IMR-90 (cell line): ENCODE measurements at regions not wholly inside any gene's neighbourhood (a gene's known extent, or its start where the extent isn't known, plus 50 kb on each side); places are given as distances from the start of the nearest gene placed in this dataset.

Experiments used
- CHD1 ChIP-seq: IDR thresholded peaks from 2 replicates; pipeline ENCODE4 v1.6.1; 2012; ENCODE audit warnings: low read depth, low read length, improper control_type of control experiment
- FOS ChIP-seq: fragments of 150-350 bp; IDR thresholded peaks from 2 replicates; pipeline ENCODE4 v1.6.1; 2016; ENCODE audit warnings: low read depth, low read length
- POLR2A ChIP-seq: IDR thresholded peaks from 2 replicates; pipeline ENCODE4 v1.6.1; 2012; ENCODE audit warnings: mild to moderate bottlenecking, low read depth, low read length
- RAD21 ChIP-seq: IDR thresholded peaks from 2 replicates; pipeline ENCODE4 v1.6.1; 2012; ENCODE audit warnings: low read length, improper control_type of control experiment
- RFX5 ChIP-seq: IDR thresholded peaks from 2 replicates; pipeline ENCODE4 v1.8.0; 2012; ENCODE audit warnings: low read depth, mild to moderate bottlenecking, low read length, moderate library complexity
- SMC3 ChIP-seq: fragments of 150-350 bp; IDR thresholded peaks from 2 replicates; pipeline ENCODE4 v1.6.1; 2016; ENCODE audit warnings: low read depth, mild to moderate bottlenecking, antibody characterized with exemption, low read length, moderate library complexity
- TF ChIP-seq, protein P1 (sequence below): conservative IDR thresholded peaks from 2 replicates; pipeline ENCODE4 v1.5.1; 2012; ENCODE audit warnings: mild to moderate bottlenecking, low read depth, low read length, improper control_type of control experiment

DNA sequence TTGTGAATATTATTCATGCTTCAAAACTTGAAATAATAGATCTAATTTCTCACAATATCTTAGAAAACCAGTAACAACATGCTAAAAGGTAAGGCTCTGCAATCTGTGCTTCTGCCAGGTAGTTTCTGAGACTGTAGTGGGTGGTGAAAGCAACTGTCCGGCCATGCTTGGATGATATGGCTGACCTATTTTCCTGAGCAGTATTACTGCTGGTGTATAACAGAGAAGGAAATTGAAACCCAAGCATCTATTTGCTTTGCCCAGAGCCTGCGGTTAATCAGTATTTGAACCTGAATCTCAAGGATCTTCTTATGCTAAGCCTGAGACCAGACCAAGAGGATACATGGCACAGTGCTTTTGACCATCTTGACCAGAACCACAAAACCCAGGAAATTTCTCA lies 563.8 kb downstream of the COL12A1 start:
- TF ChIP-seq POLR2A = no peak
- TF ChIP-seq SMC3 = no peak
- no peak for TF ChIP-seq RFX5
- TF ChIP-seq, protein P1, sequence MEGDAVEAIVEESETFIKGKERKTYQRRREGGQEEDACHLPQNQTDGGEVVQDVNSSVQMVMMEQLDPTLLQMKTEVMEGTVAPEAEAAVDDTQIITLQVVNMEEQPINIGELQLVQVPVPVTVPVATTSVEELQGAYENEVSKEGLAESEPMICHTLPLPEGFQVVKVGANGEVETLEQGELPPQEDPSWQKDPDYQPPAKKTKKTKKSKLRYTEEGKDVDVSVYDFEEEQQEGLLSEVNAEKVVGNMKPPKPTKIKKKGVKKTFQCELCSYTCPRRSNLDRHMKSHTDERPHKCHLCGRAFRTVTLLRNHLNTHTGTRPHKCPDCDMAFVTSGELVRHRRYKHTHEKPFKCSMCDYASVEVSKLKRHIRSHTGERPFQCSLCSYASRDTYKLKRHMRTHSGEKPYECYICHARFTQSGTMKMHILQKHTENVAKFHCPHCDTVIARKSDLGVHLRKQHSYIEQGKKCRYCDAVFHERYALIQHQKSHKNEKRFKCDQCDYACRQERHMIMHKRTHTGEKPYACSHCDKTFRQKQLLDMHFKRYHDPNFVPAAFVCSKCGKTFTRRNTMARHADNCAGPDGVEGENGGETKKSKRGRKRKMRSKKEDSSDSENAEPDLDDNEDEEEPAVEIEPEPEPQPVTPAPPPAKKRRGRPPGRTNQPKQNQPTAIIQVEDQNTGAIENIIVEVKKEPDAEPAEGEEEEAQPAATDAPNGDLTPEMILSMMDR = no peak
- no peak for TF ChIP-seq FOS
- no peak for TF ChIP-seq CHD1
- TF ChIP-seq RAD21 = no peak
